HepG2 (cell line): ENCODE measurements at regions not wholly inside any gene's neighbourhood (a gene's known extent, or its start where the extent isn't known, plus 50 kb on each side); places are given as distances from the start of the nearest gene placed in this dataset.

Experiments used
- ATAC-seq: fragments of 200-7000 bp; cut with Tn5 transposase; 3 replicates; pipeline ENCODE4 v1.9.1; 2020; ENCODE audit warnings: mild to moderate bottlenecking, moderate library complexity
- BruUV-seq: library from RNA; stranded (reverse); fragments of 400-500 nt; replicated peaks from 2 replicates; lab custom pipeline; 2021; lab: Mats Ljungman, UMichigan
- CTCF ChIA-PET: fragments of 300-600 bp; formaldehyde crosslinking; extraction: SDS; loops from one replicate; lab custom pipeline; 2021; ENCODE audit warnings: low total read pairs, inconsistent platforms, low intra/inter-chr PET ratio; lab: Yijun Ruan, JAX
- POLR2A ChIA-PET: fragments of 350-600 bp; sonication (Branson Sonifier 250); formaldehyde crosslinking; loops from one replicate; lab custom pipeline; 2020; ENCODE audit warnings: antibody characterized with exemption, inconsistent platforms; lab: Yijun Ruan, JAX
- DNase-seq: peaks from one replicate; pipeline ENCODE4 v3.0.0-alpha.2; 2015; ENCODE audit warnings: low spot score
- FAIRE-seq: peaks from 3 replicates; lab custom pipeline; 2011; peaks lifted over from hg19 to GRCh38; lab: Jason Lieb, UNC
- H2AFZ ChIP-seq: one replicate; pipeline ENCODE4 v1.6.1; 2011; ENCODE audit warnings: low read length, inconsistent platforms
- H3K27ac ChIP-seq: fragments of 300-600 bp; 3 replicates; pipeline ENCODE4 v1.8.0; 2011; ENCODE audit warnings: mixed run types, mild to moderate bottlenecking, mixed read lengths, low read length, inconsistent platforms; ENCODE audit not compliant: insufficient read depth; ENCODE audit errors: extremely low read length
- H3K27me3 ChIP-seq, 2 experiments: fragments of 200-600 bp in 1 of 2; 2 replicates in 1 of 2; 3 replicates in 1 of 2; pipeline versions ENCODE4 v1.6.0 to v1.8.0; 2011; ENCODE audit warnings: low read length in 2 of 2, mild to moderate bottlenecking in 2 of 2, moderate library complexity in 2 of 2, inconsistent platforms in 1 of 2; ENCODE audit not compliant: insufficient read depth in 2 of 2, control insufficient read depth in 1 of 2
- H3K36me3 ChIP-seq, 2 experiments: fragments of 200-600 bp in 1 of 2; replicated peaks in 1 of 2; 2 replicates in 1 of 2; 3 replicates in 1 of 2; pipeline versions ENCODE4 v1.5.1 to v1.8.0; 2011; ENCODE audit warnings: low read length in 2 of 2, inconsistent platforms in 1 of 2; ENCODE audit not compliant: insufficient read depth in 2 of 2, control insufficient read depth in 1 of 2
- H3K4me1 ChIP-seq: 2 replicates; pipeline ENCODE4 v1.5.1; 2012; ENCODE audit warnings: low read length, inconsistent platforms; ENCODE audit not compliant: insufficient read depth
- H3K4me2 ChIP-seq: 2 replicates; pipeline ENCODE4 v1.6.0; 2011; ENCODE audit warnings: low read depth, low read length, inconsistent platforms
- H3K4me3 ChIP-seq, 3 experiments: fragments of 200-600 bp in 1 of 3; sonication (generic), shearing (Covaris generic) in 1 of 3; replicated peaks in 1 of 3; 2 replicates each; pipeline ENCODE4 v1.5.1; 2011 to 2016; ENCODE audit warnings: low read length in 3 of 3, inconsistent platforms in 2 of 3, low read depth in 2 of 3, mild to moderate bottlenecking in 2 of 3, control low read depth in 1 of 3, mixed read lengths in 1 of 3; ENCODE audit not compliant: insufficient read depth in 1 of 3
- H3K79me2 ChIP-seq: one replicate; pipeline ENCODE4 v1.6.1; 2011; ENCODE audit warnings: low read length, inconsistent platforms; ENCODE audit not compliant: insufficient read depth
- H3K9ac ChIP-seq: 2 replicates; pipeline ENCODE4 v1.6.0; 2011; ENCODE audit warnings: mild to moderate bottlenecking, low read depth, low read length, inconsistent platforms; ENCODE audit not compliant: insufficient read depth
- H3K9me3 ChIP-seq: 2 replicates; pipeline ENCODE4 v1.5.1; 2012; ENCODE audit warnings: mild to moderate bottlenecking, low read length
- H4K20me1 ChIP-seq: 2 replicates; pipeline ENCODE4 v1.6.0; 2011; ENCODE audit warnings: inconsistent platforms, mild to moderate bottlenecking, low read length, moderate library complexity; ENCODE audit not compliant: insufficient read depth
- HMG20A ChIP-seq: IDR thresholded peaks from 2 replicates; pipeline ENCODE4 v1.6.1; 2016; ENCODE audit warnings: borderline replicate concordance
- RARG ChIP-seq: sonication (generic); formaldehyde crosslinking; IDR thresholded peaks from 2 replicates; pipeline ENCODE4 v1.4.0; 2020; ENCODE audit warnings: low read depth, mild to moderate bottlenecking, missing genetic modification reagents
- SALL1 ChIP-seq: sonication (generic); formaldehyde crosslinking; IDR thresholded peaks from 2 replicates; pipeline ENCODE4 v1.8.0; 2022; ENCODE audit warnings: mild to moderate bottlenecking, missing genetic modification reagents
- ZNF562 ChIP-seq: sonication (generic); formaldehyde crosslinking; IDR thresholded peaks from 2 replicates; pipeline ENCODE4 v1.8.0; 2022; ENCODE audit warnings: missing genetic modification reagents, borderline replicate concordance
- ZNF776 ChIP-seq: sonication (generic); formaldehyde crosslinking; IDR thresholded peaks from 2 replicates; pipeline ENCODE4 v1.4.0; 2020; ENCODE audit warnings: mild to moderate bottlenecking, missing genetic modification reagents
- WGBS: methylation state at CpG from one replicate; pipeline ENCODE4 v1.1.6; 2017; ENCODE audit warnings: low lambda C conversion rate; 5-methylcytosine and 5-hydroxymethylcytosine counted together
- in situ Hi-C: cut with HindIII; loops from 2 replicates; pipeline ENCODE4 v1.10.0; 2017; ENCODE audit warnings: low pct_unique_long_range_greater_than_20kb; ENCODE audit not compliant: extremely low pct_ligation_motif_present
- intact Hi-C: fragments of 100-400 bp; cut with micrococcal nuclease; formaldehyde crosslinking; loops from one replicate; pipeline ENCODE4 v1.10.0; 2022; ENCODE audit not compliant: unreplicated experiment
- TF ChIP-seq, protein P1 (sequence below): sonication (generic); formaldehyde crosslinking; IDR thresholded peaks from 2 replicates; pipeline ENCODE4 v1.5.1; 2020; ENCODE audit warnings: mild to moderate bottlenecking, missing genetic modification reagents, borderline replicate concordance
- TF ChIP-seq, protein P2 (sequence below): sonication (generic); formaldehyde crosslinking; IDR thresholded peaks from 2 replicates; pipeline ENCODE4 v1.4.0; 2020; ENCODE audit warnings: mild to moderate bottlenecking, missing genetic modification reagents
- TF ChIP-seq, protein P3 (sequence below): sonication (generic); formaldehyde crosslinking; IDR thresholded peaks from 2 replicates; pipeline ENCODE4 v1.8.1; 2023; ENCODE audit warnings: mild to moderate bottlenecking, moderate library complexity, missing genetic modification reagents
- TF ChIP-seq, protein P4 (sequence below): sonication (generic); formaldehyde crosslinking; IDR thresholded peaks from 2 replicates; pipeline ENCODE4 v1.4.0; 2020; ENCODE audit warnings: mild to moderate bottlenecking, missing genetic modification reagents
- TF ChIP-seq, protein P5 (sequence below): sonication (generic); formaldehyde crosslinking; IDR thresholded peaks from 2 replicates; pipeline ENCODE4 v1.8.1; 2023; ENCODE audit warnings: missing genetic modification reagents, mild to moderate bottlenecking, borderline replicate concordance

DNA sequence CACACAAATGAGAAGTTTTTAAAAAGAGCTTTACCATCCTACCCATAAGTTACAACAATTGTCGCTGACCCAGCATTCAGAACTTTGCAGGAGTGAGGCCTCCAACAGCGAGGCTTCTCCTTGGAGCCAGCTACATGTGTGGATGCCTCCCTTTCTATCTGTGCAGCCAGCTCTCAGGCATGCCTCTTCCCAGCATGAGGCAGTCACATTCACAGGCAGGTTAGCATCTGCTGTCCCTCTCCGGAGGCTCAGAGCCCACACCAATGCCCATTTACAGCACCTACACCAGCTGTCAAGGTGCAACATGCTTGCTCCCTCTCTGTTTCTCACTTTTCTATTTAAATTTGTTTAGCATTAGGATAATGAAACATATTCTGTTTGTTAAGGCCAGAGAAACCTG is 278.7 kb upstream of the PODXL start (continued):
- TF ChIP-seq, protein P1, sequence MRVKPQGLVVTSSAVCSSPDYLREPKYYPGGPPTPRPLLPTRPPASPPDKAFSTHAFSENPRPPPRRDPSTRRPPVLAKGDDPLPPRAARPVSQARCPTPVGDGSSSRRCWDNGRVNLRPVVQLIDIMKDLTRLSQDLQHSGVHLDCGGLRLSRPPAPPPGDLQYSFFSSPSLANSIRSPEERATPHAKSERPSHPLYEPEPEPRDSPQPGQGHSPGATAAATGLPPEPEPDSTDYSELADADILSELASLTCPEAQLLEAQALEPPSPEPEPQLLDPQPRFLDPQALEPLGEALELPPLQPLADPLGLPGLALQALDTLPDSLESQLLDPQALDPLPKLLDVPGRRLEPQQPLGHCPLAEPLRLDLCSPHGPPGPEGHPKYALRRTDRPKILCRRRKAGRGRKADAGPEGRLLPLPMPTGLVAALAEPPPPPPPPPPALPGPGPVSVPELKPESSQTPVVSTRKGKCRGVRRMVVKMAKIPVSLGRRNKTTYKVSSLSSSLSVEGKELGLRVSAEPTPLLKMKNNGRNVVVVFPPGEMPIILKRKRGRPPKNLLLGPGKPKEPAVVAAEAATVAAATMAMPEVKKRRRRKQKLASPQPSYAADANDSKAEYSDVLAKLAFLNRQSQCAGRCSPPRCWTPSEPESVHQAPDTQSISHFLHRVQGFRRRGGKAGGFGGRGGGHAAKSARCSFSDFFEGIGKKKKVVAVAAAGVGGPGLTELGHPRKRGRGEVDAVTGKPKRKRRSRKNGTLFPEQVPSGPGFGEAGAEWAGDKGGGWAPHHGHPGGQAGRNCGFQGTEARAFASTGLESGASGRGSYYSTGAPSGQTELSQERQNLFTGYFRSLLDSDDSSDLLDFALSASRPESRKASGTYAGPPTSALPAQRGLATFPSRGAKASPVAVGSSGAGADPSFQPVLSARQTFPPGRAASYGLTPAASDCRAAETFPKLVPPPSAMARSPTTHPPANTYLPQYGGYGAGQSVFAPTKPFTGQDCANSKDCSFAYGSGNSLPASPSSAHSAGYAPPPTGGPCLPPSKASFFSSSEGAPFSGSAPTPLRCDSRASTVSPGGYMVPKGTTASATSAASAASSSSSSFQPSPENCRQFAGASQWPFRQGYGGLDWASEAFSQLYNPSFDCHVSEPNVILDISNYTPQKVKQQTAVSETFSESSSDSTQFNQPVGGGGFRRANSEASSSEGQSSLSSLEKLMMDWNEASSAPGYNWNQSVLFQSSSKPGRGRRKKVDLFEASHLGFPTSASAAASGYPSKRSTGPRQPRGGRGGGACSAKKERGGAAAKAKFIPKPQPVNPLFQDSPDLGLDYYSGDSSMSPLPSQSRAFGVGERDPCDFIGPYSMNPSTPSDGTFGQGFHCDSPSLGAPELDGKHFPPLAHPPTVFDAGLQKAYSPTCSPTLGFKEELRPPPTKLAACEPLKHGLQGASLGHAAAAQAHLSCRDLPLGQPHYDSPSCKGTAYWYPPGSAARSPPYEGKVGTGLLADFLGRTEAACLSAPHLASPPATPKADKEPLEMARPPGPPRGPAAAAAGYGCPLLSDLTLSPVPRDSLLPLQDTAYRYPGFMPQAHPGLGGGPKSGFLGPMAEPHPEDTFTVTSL (CRISPR knock-in tag) = no peak
- TF ChIP-seq, all 625 proteins: peak for 0

DNA sequence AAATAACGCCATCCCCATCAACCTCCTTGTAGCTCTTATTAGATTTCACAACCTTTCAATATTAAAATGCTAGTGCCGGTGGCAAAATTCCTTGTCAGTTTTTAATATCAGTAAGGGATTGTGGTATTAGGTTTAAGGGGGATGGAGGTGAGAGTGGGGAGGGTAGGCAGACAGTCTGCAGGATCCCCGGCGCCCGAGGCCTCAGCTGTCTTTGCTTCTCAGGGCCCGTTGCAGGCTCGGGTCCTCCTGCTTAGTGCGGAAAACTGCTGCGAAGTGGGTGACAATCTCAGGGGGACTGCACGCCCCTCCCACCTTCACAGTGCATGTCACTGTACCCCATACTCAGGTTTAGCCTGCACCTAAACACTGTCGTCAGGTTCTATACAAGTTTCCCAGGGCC is 274.3 kb upstream of the PODXL start:
- Histone ChIP-seq H3K36me3 (no peaks in the 10 kb centered on the region), H3K9me3 (no peaks in the 10 kb centered on the region), H4K20me1 (no peaks in the 10 kb centered on the region), H2AFZ (no peak overlapping the region), H3K27me3 (peaks cover 3 to 30% of the 10 kb centered on the region in 2 experiments; a peak in 4 of 5 replicates), H3K27ac (no peak overlapping the region), H3K9ac (no peak overlapping the region), H3K4me3 (no peak overlapping the region), H3K4me2 (no peak overlapping the region), H3K79me2 (no peaks in the 10 kb centered on the region), H3K4me1 (no peaks in the 10 kb centered on the region)
- no peak for FAIRE-seq
- POLR2A ChIA-PET = no interaction called here
- ATAC-seq = no peak
- DNase-seq = no peak
- no TSS peak for BruUV-seq
- WGBS = 35% methylated on average over 3 of the region's 11 CpGs
- in situ Hi-C loops = no loop called here
- intact Hi-C loops = no loop called here
- CTCF ChIA-PET = no interaction called here
- TF ChIP-seq RARG (no peak), SALL1 (no peak), HMG20A (CRISPR knock-in tag) (no peak), ZNF562 (CRISPR knock-in tag) (no peak), ZNF776 (CRISPR knock-in tag) (no peak)
- TF ChIP-seq, protein P2, sequence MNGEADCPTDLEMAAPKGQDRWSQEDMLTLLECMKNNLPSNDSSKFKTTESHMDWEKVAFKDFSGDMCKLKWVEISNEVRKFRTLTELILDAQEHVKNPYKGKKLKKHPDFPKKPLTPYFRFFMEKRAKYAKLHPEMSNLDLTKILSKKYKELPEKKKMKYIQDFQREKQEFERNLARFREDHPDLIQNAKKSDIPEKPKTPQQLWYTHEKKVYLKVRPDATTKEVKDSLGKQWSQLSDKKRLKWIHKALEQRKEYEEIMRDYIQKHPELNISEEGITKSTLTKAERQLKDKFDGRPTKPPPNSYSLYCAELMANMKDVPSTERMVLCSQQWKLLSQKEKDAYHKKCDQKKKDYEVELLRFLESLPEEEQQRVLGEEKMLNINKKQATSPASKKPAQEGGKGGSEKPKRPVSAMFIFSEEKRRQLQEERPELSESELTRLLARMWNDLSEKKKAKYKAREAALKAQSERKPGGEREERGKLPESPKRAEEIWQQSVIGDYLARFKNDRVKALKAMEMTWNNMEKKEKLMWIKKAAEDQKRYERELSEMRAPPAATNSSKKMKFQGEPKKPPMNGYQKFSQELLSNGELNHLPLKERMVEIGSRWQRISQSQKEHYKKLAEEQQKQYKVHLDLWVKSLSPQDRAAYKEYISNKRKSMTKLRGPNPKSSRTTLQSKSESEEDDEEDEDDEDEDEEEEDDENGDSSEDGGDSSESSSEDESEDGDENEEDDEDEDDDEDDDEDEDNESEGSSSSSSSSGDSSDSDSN (CRISPR knock-in tag) = no peak
- TF ChIP-seq, protein P3, sequence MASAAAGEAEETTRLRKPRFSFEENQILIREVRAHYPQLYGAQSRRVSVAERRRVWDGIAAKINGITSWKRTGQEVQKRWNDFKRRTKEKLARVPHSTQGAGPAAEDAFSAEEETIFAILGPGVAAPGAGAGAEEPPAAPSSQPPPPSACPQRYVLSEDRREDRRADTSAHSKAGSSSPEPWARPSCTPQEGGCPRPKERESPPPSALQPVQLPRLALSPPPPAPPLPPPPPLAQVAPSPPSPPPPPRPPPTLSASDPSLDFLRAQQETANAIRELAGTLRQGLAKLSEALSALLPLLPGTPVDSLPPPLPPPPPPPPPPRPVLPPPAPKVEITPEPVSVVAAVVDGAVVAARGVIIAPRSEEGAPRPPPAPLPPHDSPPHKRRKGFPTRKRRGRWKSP (CRISPR knock-in tag) = no peak
- TF ChIP-seq, protein P4, sequence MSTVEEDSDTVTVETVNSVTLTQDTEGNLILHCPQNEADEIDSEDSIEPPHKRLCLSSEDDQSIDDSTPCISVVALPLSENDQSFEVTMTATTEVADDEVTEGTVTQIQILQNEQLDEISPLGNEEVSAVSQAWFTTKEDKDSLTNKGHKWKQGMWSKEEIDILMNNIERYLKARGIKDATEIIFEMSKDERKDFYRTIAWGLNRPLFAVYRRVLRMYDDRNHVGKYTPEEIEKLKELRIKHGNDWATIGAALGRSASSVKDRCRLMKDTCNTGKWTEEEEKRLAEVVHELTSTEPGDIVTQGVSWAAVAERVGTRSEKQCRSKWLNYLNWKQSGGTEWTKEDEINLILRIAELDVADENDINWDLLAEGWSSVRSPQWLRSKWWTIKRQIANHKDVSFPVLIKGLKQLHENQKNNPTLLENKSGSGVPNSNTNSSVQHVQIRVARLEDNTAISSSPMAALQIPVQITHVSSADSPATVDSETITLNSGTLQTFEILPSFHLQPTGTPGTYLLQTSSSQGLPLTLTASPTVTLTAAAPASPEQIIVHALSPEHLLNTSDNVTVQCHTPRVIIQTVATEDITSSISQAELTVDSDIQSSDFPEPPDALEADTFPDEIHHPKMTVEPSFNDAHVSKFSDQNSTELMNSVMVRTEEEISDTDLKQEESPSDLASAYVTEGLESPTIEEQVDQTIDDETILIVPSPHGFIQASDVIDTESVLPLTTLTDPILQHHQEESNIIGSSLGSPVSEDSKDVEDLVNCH (CRISPR knock-in tag) = no peak
- TF ChIP-seq, protein P5, sequence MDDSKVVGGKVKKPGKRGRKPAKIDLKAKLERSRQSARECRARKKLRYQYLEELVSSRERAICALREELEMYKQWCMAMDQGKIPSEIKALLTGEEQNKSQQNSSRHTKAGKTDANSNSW = no peak
